ENCODE measurements at regions not wholly inside any gene's neighbourhood (a gene's known extent, or its start where the extent isn't known, plus 50 kb on each side); places are given as distances from the start of the nearest gene placed in this dataset.

DNA sequence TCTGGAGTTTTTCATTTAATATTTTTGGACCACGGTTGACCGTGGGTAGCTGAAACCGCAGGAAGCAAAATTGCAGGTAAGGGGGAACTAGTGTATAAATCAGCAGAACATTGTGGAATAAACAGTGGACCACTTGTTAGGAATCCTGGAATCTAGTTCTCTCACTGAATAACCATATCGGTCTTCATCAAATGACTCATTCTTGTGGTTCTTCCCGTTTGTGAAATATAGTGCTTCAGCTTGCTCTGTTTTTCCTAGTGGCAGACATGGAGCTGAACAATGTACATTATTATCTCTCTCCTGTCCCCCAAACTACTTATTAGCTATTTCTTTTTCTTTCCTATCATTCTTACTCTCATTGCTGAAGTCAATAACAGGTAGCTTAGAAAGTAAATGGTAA is 61.9 kb downstream of the HSPA13 start:
- no peak overlapping the region for H3K4me3 ChIP-seq (ENCODE audit: low read depth, low read length)
- DNase-seq (ENCODE audit: low read depth) = no peak
- TF ChIP-seq, protein P1, sequence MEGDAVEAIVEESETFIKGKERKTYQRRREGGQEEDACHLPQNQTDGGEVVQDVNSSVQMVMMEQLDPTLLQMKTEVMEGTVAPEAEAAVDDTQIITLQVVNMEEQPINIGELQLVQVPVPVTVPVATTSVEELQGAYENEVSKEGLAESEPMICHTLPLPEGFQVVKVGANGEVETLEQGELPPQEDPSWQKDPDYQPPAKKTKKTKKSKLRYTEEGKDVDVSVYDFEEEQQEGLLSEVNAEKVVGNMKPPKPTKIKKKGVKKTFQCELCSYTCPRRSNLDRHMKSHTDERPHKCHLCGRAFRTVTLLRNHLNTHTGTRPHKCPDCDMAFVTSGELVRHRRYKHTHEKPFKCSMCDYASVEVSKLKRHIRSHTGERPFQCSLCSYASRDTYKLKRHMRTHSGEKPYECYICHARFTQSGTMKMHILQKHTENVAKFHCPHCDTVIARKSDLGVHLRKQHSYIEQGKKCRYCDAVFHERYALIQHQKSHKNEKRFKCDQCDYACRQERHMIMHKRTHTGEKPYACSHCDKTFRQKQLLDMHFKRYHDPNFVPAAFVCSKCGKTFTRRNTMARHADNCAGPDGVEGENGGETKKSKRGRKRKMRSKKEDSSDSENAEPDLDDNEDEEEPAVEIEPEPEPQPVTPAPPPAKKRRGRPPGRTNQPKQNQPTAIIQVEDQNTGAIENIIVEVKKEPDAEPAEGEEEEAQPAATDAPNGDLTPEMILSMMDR (IDR thresholded peaks at IDR 0.05; ENCODE audit: insufficient read depth, low read depth, low read length) = no peak

DNA sequence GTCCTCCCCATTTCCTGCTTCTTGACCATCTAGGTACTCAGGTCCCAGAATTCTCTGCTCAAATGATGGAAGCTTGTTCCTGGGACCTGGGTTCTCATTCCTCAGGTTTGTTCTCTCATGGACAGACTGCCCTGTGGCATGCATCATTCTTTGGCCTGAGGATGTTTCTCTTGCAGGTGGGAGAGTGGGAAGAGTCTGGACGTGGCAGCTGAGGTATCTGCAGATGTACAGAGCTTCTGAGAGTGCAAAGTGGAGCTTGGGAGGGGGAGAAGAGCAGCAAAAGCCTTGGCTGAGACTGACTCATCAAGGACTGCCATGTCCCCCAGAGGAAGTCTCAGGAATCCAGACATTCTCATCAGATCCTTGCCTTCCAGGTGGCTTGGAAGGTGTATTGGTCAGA is 63.1 kb downstream of the HSPA13 start:
- no peak for DNase-seq (ENCODE audit: low read depth)
- TF ChIP-seq, protein P1 (IDR thresholded peaks at IDR 0.05; ENCODE audit: insufficient read depth, low read depth, low read length) = no peak
- H3K4me3 ChIP-seq (ENCODE audit: low read depth, low read length) = no peak overlapping the region

- no peak for DNase-seq (ENCODE audit: low read depth)
- no peak overlapping the region for H3K4me3 ChIP-seq (ENCODE audit: low read depth, low read length)
- TF ChIP-seq, protein P1 (IDR thresholded peaks at IDR 0.05; ENCODE audit: insufficient read depth, low read depth, low read length) = no peak
Observed at GRCh38 chr21:14318578-14318977, 64.4 kb downstream of the HSPA13 start.

- DNase-seq (ENCODE audit: low read depth) = no peak
- no peak overlapping the region for H3K4me3 ChIP-seq (ENCODE audit: low read depth, low read length)
- TF ChIP-seq, protein P1 (IDR thresholded peaks at IDR 0.05; ENCODE audit: insufficient read depth, low read depth, low read length) = no peak
Observed at GRCh38 chr21:14317507-14317906, 65.4 kb downstream of the HSPA13 start.

- DNase-seq (ENCODE audit: low read depth) = no peak
- no peak overlapping the region for H3K4me3 ChIP-seq (ENCODE audit: low read depth, low read length)
Observed at GRCh38 chr21:14313300-14313699, 69.6 kb downstream of the HSPA13 start.

GRCh38 chr21:14312871-14313270 is 70.1 kb downstream of the HSPA13 start:
- H3K4me3 ChIP-seq (ENCODE audit: low read depth, low read length) = no peak overlapping the region
- TF ChIP-seq, protein P1 (IDR thresholded peaks at IDR 0.05; ENCODE audit: insufficient read depth, low read depth, low read length) = no peak
- DNase-seq (ENCODE audit: low read depth) = no peak

More at GRCh38 chr21:14313300-14313699, 69.6 kb downstream of the HSPA13 start:
- TF ChIP-seq, protein P1 (IDR thresholded peaks at IDR 0.05; ENCODE audit: insufficient read depth, low read depth, low read length) = no peak

DNA sequence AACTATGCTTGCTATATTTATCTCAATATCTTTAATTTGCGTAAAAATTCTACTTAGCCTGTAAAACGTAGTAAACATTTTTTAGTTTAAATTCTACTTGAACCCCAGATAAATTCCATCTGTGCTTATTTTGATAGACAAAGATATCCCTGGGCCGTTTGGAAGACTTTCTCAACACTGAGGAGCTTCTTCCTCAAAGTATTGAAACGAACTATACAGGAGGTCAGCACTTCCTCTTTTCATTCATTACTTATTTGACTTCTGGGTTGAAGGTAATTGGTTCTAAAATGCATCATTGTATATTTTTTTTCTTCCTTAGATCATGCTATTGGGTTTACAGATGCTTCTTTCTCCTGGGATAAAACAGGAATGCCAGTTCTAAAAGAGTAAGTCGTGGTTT is 74.7 kb downstream of the HSPA13 start:
- H3K4me3 ChIP-seq (ENCODE audit: low read depth, low read length) = no peak overlapping the region
- TF ChIP-seq, protein P1 (IDR thresholded peaks at IDR 0.05; ENCODE audit: insufficient read depth, low read depth, low read length) = no peak
- DNase-seq (ENCODE audit: low read depth) = no peak

Data from fibroblast of villous mesenchyme (primary cell).